HCT116 (cell line): ENCODE measurements at regions not wholly inside any gene's neighbourhood (a gene's known extent, or its start where the extent isn't known, plus 50 kb on each side); places are given as distances from the start of the nearest gene placed in this dataset.

Source experiments
- ATAC-seq: fragments of 200-7000 bp; cut with Tn5 transposase; 2 replicates; pipeline ENCODE4 v1.9.1; 2020; ENCODE audit warnings: mild to moderate bottlenecking, moderate library complexity
- BruUV-seq: library from RNA; stranded (reverse); fragments of 400-500 nt; replicated peaks from 2 replicates; lab custom pipeline; 2021; lab: Mats Ljungman, UMichigan
- CTCF ChIA-PET: fragments of 300-600 bp; sonication (Branson Sonifier 250); formaldehyde crosslinking; loops from one replicate; lab custom pipeline; 2021; ENCODE audit warnings: antibody characterized with exemption; lab: Charles Lee
- POLR2A ChIA-PET: fragments of 300-600, 350-600 bp; sonication (Branson Sonifier 250); formaldehyde crosslinking; loops from one replicate; lab custom pipeline; 2021; ENCODE audit warnings: antibody characterized with exemption; lab: Charles Lee
- RAD21 ChIA-PET, 2 experiments: fragments of 300-600 bp; sonication (Branson Sonifier 250); formaldehyde crosslinking; loops; one replicate each; lab custom pipeline; 2023; ENCODE audit warnings: low total read pairs in 2 of 2; ENCODE audit not compliant: uncharacterized antibody in 2 of 2, unreplicated experiment in 2 of 2, low non-redundant PET in 1 of 2; lab: Charles Lee
- DNase-seq: peaks from one replicate; pipeline ENCODE4 v3.0.0-alpha.2; 2010; ENCODE audit warnings: low read depth, low spot score
- H2AFZ ChIP-seq: fragments of 200-600 bp; shearing (Covaris generic), sonication (generic); 2 replicates; pipeline ENCODE4 v1.6.1; 2017; ENCODE audit warnings: low read depth, mixed run types, mixed read lengths, antibody characterized with exemption, low read length; ENCODE audit not compliant: poor library complexity, severe bottlenecking
- H3K27ac ChIP-seq: 2 replicates; pipeline ENCODE4 v1.5.1; 2012; ENCODE audit warnings: low read depth, low read length
- H3K27me3 ChIP-seq: fragments of 200-600 bp; sonication (generic); 2 replicates; pipeline ENCODE4 v1.6.1; 2016; ENCODE audit warnings: mixed run types, low read length, mixed read lengths; ENCODE audit not compliant: insufficient read depth
- H3K36me3 ChIP-seq, 2 experiments: fragments of 200-500 bp in 1 of 2; fragments of 200-600 bp in 1 of 2; sonication (Bioruptor generic) in 1 of 2; sonication (generic) in 1 of 2; 2 replicates each; pipeline versions ENCODE4 v1.5.1 to v1.6.1; 2014 to 2016; ENCODE audit warnings: low read length in 2 of 2, inconsistent platforms in 1 of 2, mixed read lengths in 1 of 2, mixed run types in 1 of 2; ENCODE audit not compliant: insufficient read depth in 2 of 2, control insufficient read depth in 1 of 2
- H3K4me1 ChIP-seq, 2 experiments: fragments of 200-600 bp in 1 of 2; sonication (generic) in 1 of 2; 2 replicates each; pipeline versions ENCODE4 v1.5.1 to v1.6.1; 2012 to 2017; ENCODE audit warnings: low read length in 2 of 2, inconsistent platforms in 1 of 2, mild to moderate bottlenecking in 1 of 2, mixed read lengths in 1 of 2, mixed run types in 1 of 2, moderate library complexity in 1 of 2; ENCODE audit not compliant: insufficient read depth in 2 of 2, control insufficient read depth in 1 of 2
- H3K4me2 ChIP-seq: fragments of 200-600 bp; sonication (generic); 2 replicates; pipeline ENCODE4 v1.6.1; 2017; ENCODE audit warnings: mixed run types, low read length, mixed read lengths
- H3K4me3 ChIP-seq, 2 experiments: fragments of 200-600 bp in 1 of 2; sonication (generic) in 1 of 2; replicated peaks in 1 of 2; 2 replicates each; pipeline ENCODE4 v1.5.1; 2011 to 2016; ENCODE audit warnings: low read length in 2 of 2, control low read depth in 1 of 2, low read depth in 1 of 2, mild to moderate bottlenecking in 1 of 2, mixed read lengths in 1 of 2, mixed run types in 1 of 2
- H3K79me2 ChIP-seq: fragments of 200-600 bp; sonication (generic); 2 replicates; pipeline ENCODE4 v1.6.1; 2017; ENCODE audit warnings: mild to moderate bottlenecking, mixed run types, low read length, moderate library complexity, mixed read lengths; ENCODE audit not compliant: insufficient read depth
- H3K9ac ChIP-seq: fragments of 200-600 bp; sonication (generic); 2 replicates; pipeline ENCODE4 v1.6.1; 2016; ENCODE audit warnings: low read length, mixed read lengths
- H3K9me2 ChIP-seq: fragments of 200-600 bp; sonication (generic), shearing (Covaris generic); 2 replicates; pipeline ENCODE4 v1.6.1; 2017; ENCODE audit warnings: mixed run types, mild to moderate bottlenecking, moderate library complexity; ENCODE audit not compliant: insufficient read depth
- H3K9me3 ChIP-seq, 2 experiments: fragments of 200-500 bp in 1 of 2; fragments of 200-600 bp in 1 of 2; sonication (Bioruptor generic) in 1 of 2; sonication (generic) in 1 of 2; 2 replicates each; pipeline ENCODE4 v1.6.1; 2014 to 2017; ENCODE audit warnings: low read length in 2 of 2, mixed read lengths in 2 of 2, inconsistent platforms in 1 of 2, low read depth in 1 of 2, mild to moderate bottlenecking in 1 of 2, mixed run types in 1 of 2, moderate library complexity in 1 of 2; ENCODE audit not compliant: control insufficient read depth in 1 of 2, insufficient read depth in 1 of 2
- H4K20me1 ChIP-seq: fragments of 200-600 bp; sonication (generic), shearing (Covaris generic); 2 replicates; pipeline ENCODE4 v1.6.1; 2017; ENCODE audit warnings: mixed run types, mild to moderate bottlenecking, moderate library complexity; ENCODE audit not compliant: insufficient read depth
- ATF3 ChIP-seq: IDR thresholded peaks from 2 replicates; pipeline ENCODE4 v1.6.1; 2012
- CBX3 ChIP-seq: IDR thresholded peaks from 2 replicates; pipeline ENCODE4 v1.6.1; 2012; ENCODE audit warnings: low read depth
- CTCF ChIP-seq, 3 experiments: fragments of 200-600 bp in 1 of 3; sonication (generic) in 1 of 3; IDR thresholded peaks in 2 of 3; conservative IDR thresholded peaks in 1 of 3; 2 replicates each; pipeline ENCODE4 v1.5.1; 2012 to 2017; ENCODE audit warnings: low read depth in 2 of 3, low read length in 2 of 3, antibody characterized with exemption in 1 of 3, borderline replicate concordance in 1 of 3, control low read depth in 1 of 3, mild to moderate bottlenecking in 1 of 3, mixed read lengths in 1 of 3, mixed run types in 1 of 3, moderate library complexity in 1 of 3; ENCODE audit not compliant: insufficient read depth in 1 of 3
- EGR1 ChIP-seq: IDR thresholded peaks from 2 replicates; pipeline ENCODE4 v1.6.1; 2012; ENCODE audit warnings: low read depth
- ELF1 ChIP-seq: IDR thresholded peaks from 2 replicates; pipeline ENCODE4 v1.6.1; 2012; ENCODE audit warnings: low read depth, borderline replicate concordance
- EZH2 ChIP-seq: fragments of 200-600 bp; sonication (generic); IDR thresholded peaks from 2 replicates; pipeline ENCODE4 v1.6.1; 2017; ENCODE audit warnings: antibody characterized with exemption, mixed run types
- JUND ChIP-seq: IDR thresholded peaks from 2 replicates; pipeline ENCODE4 v1.6.1; 2012
- POLR2A ChIP-seq: IDR thresholded peaks from 2 replicates; pipeline ENCODE4 v1.7.0; 2011; ENCODE audit warnings: borderline replicate concordance; ENCODE audit not compliant: insufficient read depth, insufficient read length; ENCODE audit errors: extremely low read depth
- POLR2AphosphoS5 ChIP-seq: IDR thresholded peaks from 2 replicates; pipeline ENCODE4 v1.6.1; 2011; ENCODE audit warnings: mild to moderate bottlenecking, low read depth, low read length, moderate library complexity
- RAD21 ChIP-seq: IDR thresholded peaks from 2 replicates; pipeline ENCODE4 v1.6.1; 2012; ENCODE audit warnings: low read depth, mild to moderate bottlenecking
- REST ChIP-seq: IDR thresholded peaks from 2 replicates; pipeline ENCODE4 v1.6.1; 2012; ENCODE audit warnings: low read depth
- SIN3A ChIP-seq: IDR thresholded peaks from 2 replicates; pipeline ENCODE4 v1.6.1; 2012; ENCODE audit warnings: low read depth
- SP1 ChIP-seq: IDR thresholded peaks from 2 replicates; pipeline ENCODE4 v1.6.1; 2012; ENCODE audit warnings: low read depth
- YY1 ChIP-seq: IDR thresholded peaks from 2 replicates; pipeline ENCODE4 v1.6.1; 2011; ENCODE audit warnings: low read length, low read depth, moderate library complexity, mild to moderate bottlenecking; ENCODE audit not compliant: insufficient replicate concordance; ENCODE audit errors: extremely low read depth
- ZBTB33 ChIP-seq: IDR thresholded peaks from 2 replicates; pipeline ENCODE4 v1.6.1; 2011; ENCODE audit warnings: mild to moderate bottlenecking, low read length, moderate library complexity; ENCODE audit not compliant: insufficient replicate concordance; ENCODE audit errors: extremely low read depth
- ZFX ChIP-seq: fragments of 450-650 bp; IDR thresholded peaks from 2 replicates; pipeline ENCODE4 v1.6.1; 2017
- ZNF274 ChIP-seq: fragments of 200-500 bp; sonication (Bioruptor generic); IDR thresholded peaks from 2 replicates; pipeline ENCODE4 v1.6.1; 2014; ENCODE audit warnings: mild to moderate bottlenecking, low read depth, low read length, inconsistent platforms
- intact Hi-C: fragments of 100-400 bp; cut with micrococcal nuclease; formaldehyde crosslinking; loops from 2 replicates; pipeline ENCODE4 v1.10.0; 2022

GRCh38 chr9:86535406-86535915 is 181.3 kb upstream of the TUT7 start:
- H3K9ac ChIP-seq, result no peak overlapping the region
- H4K20me1 ChIP-seq, result no peaks in the 10 kb centered on the region
- CTCF ChIA-PET, result no interaction called here
- no peak overlapping the region for H2AFZ ChIP-seq
- H3K9me3 ChIP-seq, result no peaks in the 10 kb centered on the region
- no peak for TF ChIP-seq EGR1
- TF ChIP-seq RAD21, result no peak
- no peak for TF ChIP-seq REST
- no peak for TF ChIP-seq YY1
- TF ChIP-seq ATF3, result no peak
- no peak for TF ChIP-seq ZFX
- TF ChIP-seq POLR2AphosphoS5, result no peak
- no peak for TF ChIP-seq ZBTB33
- no peak for TF ChIP-seq POLR2A
- no peak for TF ChIP-seq SIN3A
- no peak for TF ChIP-seq ELF1
- no peak for TF ChIP-seq ZNF274
- no peak for TF ChIP-seq EZH2
- no peak for TF ChIP-seq CTCF (IDR thresholded peaks at IDR 0.05 in 2 of 3, conservative IDR thresholded peaks at IDR 0.05 in 1 of 3; ENCODE audit: borderline replicate concordance in 1 of 3, insufficient read depth in 1 of 3, low read depth in 2 of 3, low read length in 2 of 3)
- no peak for TF ChIP-seq JUND
- TF ChIP-seq SP1, result no peak
- TF ChIP-seq CBX3, result no peak
- no peak overlapping the region for H3K4me3 ChIP-seq
- ATAC-seq, result no peak
- no peak overlapping the region for H3K4me2 ChIP-seq
- POLR2A ChIA-PET, result no interaction called here
- no peak for DNase-seq
- RAD21 ChIA-PET, result no interaction called here
- BruUV-seq, result no TSS peak
- no peaks in the 10 kb centered on the region for H3K9me2 ChIP-seq
- H3K4me1 ChIP-seq, result no peaks in the 10 kb centered on the region
- intact Hi-C loops, result no loop called here
- no peaks in the 10 kb centered on the region for H3K36me3 ChIP-seq
- H3K27ac ChIP-seq, result no peak overlapping the region
- H3K79me2 ChIP-seq, result no peaks in the 10 kb centered on the region
- no peaks in the 10 kb centered on the region for H3K27me3 ChIP-seq
